H1 (cell line): ENCODE measurements at regions not wholly inside any gene's neighbourhood (a gene's known extent, or its start where the extent isn't known, plus 50 kb on each side); places are given as distances from the start of the nearest gene placed in this dataset.

Experiments
- CREB1 ChIP-seq: IDR thresholded peaks from 2 replicates; pipeline ENCODE4 v1.6.1; 2012; ENCODE audit warnings: inconsistent platforms
- EGR1 ChIP-seq: IDR thresholded peaks from 2 replicates; pipeline ENCODE4 v1.6.1; 2011; ENCODE audit warnings: low read depth, low read length, borderline replicate concordance
- EP300 ChIP-seq, 2 experiments: IDR thresholded peaks; 1 replicate in 1 of 2; 2 replicates in 1 of 2; pipeline ENCODE4 v1.6.1; 2011 to 2012; ENCODE audit warnings: low read depth in 2 of 2, low read length in 2 of 2, mild to moderate bottlenecking in 2 of 2, borderline replicate concordance in 1 of 2, inconsistent platforms in 1 of 2, moderate library complexity in 1 of 2
- EZH2 ChIP-seq: fragments of 200-600 bp; sonication (generic); IDR thresholded peaks from 2 replicates; pipeline ENCODE4 v1.7.1; 2012; ENCODE audit warnings: low read depth, mild to moderate bottlenecking, moderate library complexity, low read length, inconsistent platforms; ENCODE audit not compliant: severe bottlenecking
- GABPA ChIP-seq: IDR thresholded peaks from 2 replicates; pipeline ENCODE4 v1.6.1; 2011; ENCODE audit warnings: mild to moderate bottlenecking, low read length, moderate library complexity, borderline replicate concordance; ENCODE audit not compliant: insufficient read depth
- POLR2AphosphoS5 ChIP-seq: IDR thresholded peaks from 2 replicates; pipeline ENCODE4 v1.6.1; 2011; ENCODE audit warnings: low read depth, low read length
- RAD21 ChIP-seq, 2 experiments: IDR thresholded peaks in 1 of 2; conservative IDR thresholded peaks in 1 of 2; 2 replicates each; pipeline ENCODE4 v1.6.1; 2011; ENCODE audit warnings: low read depth in 2 of 2, low read length in 2 of 2, improper control_type of control experiment in 1 of 2, inconsistent platforms in 1 of 2, mild to moderate bottlenecking in 1 of 2, moderate library complexity in 1 of 2
- TEAD4 ChIP-seq: IDR thresholded peaks from 2 replicates; pipeline ENCODE4 v1.6.1; 2012; ENCODE audit warnings: low read depth, low read length, inconsistent platforms, mixed read lengths
- TF ChIP-seq, protein P1 (sequence below): IDR thresholded peaks from 2 replicates; pipeline ENCODE4 v1.6.1; 2012; ENCODE audit warnings: inconsistent platforms
- TF ChIP-seq, protein P2 (sequence below), 3 experiments: IDR thresholded peaks; 1 replicate in 2 of 3; 2 replicates in 1 of 3; pipeline versions ENCODE4 v1.5.1 to v1.6.1; 2011; ENCODE audit warnings: low read length in 3 of 3, mild to moderate bottlenecking in 3 of 3, inconsistent platforms in 2 of 3, low read depth in 1 of 3, moderate library complexity in 1 of 3; ENCODE audit not compliant: insufficient read depth in 1 of 3; ENCODE audit errors: control extremely low read depth in 1 of 3
- TF ChIP-seq, protein P3 (sequence below): fragments of 300-600 bp; sonication (generic); IDR thresholded peaks from 2 replicates; pipeline ENCODE4 v1.7.1; 2012; ENCODE audit warnings: low read length, moderate library complexity, mild to moderate bottlenecking, inconsistent platforms; ENCODE audit not compliant: insufficient replicate concordance

DNA sequence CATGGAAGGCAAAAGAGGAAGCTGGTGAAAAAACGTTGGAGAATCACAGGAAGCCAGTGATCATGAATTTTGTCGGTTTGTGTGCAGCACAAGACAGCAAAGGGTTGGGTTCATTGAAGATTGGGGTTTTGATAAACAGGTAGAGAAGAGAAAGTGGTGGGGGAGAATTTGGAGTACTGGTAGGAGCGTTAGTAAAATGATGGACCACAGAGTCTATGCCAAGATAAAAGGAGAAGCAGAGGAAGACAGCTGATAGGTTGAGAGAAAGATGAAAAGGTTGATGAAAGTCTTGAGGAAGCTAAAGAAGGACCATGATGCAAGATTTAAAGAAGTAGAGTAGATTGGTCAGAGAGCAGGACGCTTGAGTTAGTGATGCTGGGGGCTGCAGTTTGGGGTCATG lies 156.8 kb upstream of the POU3F1 start:
- no peak for TF ChIP-seq CREB1
- TF ChIP-seq, protein P1, sequence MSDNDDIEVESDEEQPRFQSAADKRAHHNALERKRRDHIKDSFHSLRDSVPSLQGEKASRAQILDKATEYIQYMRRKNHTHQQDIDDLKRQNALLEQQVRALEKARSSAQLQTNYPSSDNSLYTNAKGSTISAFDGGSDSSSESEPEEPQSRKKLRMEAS, result no peak
- TF ChIP-seq, protein P2, sequence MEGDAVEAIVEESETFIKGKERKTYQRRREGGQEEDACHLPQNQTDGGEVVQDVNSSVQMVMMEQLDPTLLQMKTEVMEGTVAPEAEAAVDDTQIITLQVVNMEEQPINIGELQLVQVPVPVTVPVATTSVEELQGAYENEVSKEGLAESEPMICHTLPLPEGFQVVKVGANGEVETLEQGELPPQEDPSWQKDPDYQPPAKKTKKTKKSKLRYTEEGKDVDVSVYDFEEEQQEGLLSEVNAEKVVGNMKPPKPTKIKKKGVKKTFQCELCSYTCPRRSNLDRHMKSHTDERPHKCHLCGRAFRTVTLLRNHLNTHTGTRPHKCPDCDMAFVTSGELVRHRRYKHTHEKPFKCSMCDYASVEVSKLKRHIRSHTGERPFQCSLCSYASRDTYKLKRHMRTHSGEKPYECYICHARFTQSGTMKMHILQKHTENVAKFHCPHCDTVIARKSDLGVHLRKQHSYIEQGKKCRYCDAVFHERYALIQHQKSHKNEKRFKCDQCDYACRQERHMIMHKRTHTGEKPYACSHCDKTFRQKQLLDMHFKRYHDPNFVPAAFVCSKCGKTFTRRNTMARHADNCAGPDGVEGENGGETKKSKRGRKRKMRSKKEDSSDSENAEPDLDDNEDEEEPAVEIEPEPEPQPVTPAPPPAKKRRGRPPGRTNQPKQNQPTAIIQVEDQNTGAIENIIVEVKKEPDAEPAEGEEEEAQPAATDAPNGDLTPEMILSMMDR (IDR thresholded peaks at IDR 0.05; ENCODE audit: control extremely low read depth in 1 of 3, insufficient read depth in 1 of 3, low read depth in 1 of 3, low read length in 3 of 3), result no peak
- no peak for TF ChIP-seq EP300 (IDR thresholded peaks at IDR 0.05; ENCODE audit: borderline replicate concordance in 1 of 2, low read depth in 2 of 2, low read length in 2 of 2)
- TF ChIP-seq, protein P3, sequence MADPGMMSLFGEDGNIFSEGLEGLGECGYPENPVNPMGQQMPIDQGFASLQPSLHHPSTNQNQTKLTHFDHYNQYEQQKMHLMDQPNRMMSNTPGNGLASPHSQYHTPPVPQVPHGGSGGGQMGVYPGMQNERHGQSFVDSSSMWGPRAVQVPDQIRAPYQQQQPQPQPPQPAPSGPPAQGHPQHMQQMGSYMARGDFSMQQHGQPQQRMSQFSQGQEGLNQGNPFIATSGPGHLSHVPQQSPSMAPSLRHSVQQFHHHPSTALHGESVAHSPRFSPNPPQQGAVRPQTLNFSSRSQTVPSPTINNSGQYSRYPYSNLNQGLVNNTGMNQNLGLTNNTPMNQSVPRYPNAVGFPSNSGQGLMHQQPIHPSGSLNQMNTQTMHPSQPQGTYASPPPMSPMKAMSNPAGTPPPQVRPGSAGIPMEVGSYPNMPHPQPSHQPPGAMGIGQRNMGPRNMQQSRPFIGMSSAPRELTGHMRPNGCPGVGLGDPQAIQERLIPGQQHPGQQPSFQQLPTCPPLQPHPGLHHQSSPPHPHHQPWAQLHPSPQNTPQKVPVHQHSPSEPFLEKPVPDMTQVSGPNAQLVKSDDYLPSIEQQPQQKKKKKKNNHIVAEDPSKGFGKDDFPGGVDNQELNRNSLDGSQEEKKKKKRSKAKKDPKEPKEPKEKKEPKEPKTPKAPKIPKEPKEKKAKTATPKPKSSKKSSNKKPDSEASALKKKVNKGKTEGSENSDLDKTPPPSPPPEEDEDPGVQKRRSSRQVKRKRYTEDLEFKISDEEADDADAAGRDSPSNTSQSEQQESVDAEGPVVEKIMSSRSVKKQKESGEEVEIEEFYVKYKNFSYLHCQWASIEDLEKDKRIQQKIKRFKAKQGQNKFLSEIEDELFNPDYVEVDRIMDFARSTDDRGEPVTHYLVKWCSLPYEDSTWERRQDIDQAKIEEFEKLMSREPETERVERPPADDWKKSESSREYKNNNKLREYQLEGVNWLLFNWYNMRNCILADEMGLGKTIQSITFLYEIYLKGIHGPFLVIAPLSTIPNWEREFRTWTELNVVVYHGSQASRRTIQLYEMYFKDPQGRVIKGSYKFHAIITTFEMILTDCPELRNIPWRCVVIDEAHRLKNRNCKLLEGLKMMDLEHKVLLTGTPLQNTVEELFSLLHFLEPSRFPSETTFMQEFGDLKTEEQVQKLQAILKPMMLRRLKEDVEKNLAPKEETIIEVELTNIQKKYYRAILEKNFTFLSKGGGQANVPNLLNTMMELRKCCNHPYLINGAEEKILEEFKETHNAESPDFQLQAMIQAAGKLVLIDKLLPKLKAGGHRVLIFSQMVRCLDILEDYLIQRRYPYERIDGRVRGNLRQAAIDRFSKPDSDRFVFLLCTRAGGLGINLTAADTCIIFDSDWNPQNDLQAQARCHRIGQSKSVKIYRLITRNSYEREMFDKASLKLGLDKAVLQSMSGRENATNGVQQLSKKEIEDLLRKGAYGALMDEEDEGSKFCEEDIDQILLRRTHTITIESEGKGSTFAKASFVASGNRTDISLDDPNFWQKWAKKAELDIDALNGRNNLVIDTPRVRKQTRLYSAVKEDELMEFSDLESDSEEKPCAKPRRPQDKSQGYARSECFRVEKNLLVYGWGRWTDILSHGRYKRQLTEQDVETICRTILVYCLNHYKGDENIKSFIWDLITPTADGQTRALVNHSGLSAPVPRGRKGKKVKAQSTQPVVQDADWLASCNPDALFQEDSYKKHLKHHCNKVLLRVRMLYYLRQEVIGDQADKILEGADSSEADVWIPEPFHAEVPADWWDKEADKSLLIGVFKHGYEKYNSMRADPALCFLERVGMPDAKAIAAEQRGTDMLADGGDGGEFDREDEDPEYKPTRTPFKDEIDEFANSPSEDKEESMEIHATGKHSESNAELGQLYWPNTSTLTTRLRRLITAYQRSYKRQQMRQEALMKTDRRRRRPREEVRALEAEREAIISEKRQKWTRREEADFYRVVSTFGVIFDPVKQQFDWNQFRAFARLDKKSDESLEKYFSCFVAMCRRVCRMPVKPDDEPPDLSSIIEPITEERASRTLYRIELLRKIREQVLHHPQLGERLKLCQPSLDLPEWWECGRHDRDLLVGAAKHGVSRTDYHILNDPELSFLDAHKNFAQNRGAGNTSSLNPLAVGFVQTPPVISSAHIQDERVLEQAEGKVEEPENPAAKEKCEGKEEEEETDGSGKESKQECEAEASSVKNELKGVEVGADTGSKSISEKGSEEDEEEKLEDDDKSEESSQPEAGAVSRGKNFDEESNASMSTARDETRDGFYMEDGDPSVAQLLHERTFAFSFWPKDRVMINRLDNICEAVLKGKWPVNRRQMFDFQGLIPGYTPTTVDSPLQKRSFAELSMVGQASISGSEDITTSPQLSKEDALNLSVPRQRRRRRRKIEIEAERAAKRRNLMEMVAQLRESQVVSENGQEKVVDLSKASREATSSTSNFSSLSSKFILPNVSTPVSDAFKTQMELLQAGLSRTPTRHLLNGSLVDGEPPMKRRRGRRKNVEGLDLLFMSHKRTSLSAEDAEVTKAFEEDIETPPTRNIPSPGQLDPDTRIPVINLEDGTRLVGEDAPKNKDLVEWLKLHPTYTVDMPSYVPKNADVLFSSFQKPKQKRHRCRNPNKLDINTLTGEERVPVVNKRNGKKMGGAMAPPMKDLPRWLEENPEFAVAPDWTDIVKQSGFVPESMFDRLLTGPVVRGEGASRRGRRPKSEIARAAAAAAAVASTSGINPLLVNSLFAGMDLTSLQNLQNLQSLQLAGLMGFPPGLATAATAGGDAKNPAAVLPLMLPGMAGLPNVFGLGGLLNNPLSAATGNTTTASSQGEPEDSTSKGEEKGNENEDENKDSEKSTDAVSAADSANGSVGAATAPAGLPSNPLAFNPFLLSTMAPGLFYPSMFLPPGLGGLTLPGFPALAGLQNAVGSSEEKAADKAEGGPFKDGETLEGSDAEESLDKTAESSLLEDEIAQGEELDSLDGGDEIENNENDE, result no peak
- no peak for TF ChIP-seq TEAD4
- TF ChIP-seq RAD21 (IDR thresholded peaks at IDR 0.05 in 1 of 2, conservative IDR thresholded peaks at IDR 0.05 in 1 of 2; ENCODE audit: low read depth in 2 of 2, low read length in 2 of 2), result no peak
- no peak for TF ChIP-seq POLR2AphosphoS5
- TF ChIP-seq GABPA, result no peak
- TF ChIP-seq EZH2, result no peak
- TF ChIP-seq EGR1, result no peak
